Peyer's patch (tissue), 4 donors: ENCODE measurements at regions not wholly inside any gene's neighbourhood (a gene's known extent, or its start where the extent isn't known, plus 50 kb on each side); places are given as distances from the start of the nearest gene placed in this dataset.

Experiments used
- CTCF ChIP-seq, 6 experiments: fragments of 450-650 bp in 4 of 6; fragments of 200-600 bp in 2 of 6; sonication (generic) in 1 of 6; IDR thresholded peaks; one replicate each; pipeline ENCODE4 v1.5.1; 2017 to 2019; ENCODE audit warnings: antibody characterized with exemption in 6 of 6, mild to moderate bottlenecking in 3 of 6, moderate library complexity in 1 of 6
- POLR2A ChIP-seq, 2 donors: fragments of 450-650 bp; IDR thresholded peaks; one replicate each; pipeline ENCODE4 v1.5.1; 2017; ENCODE audit warnings: antibody characterized with exemption in 2 of 2, mild to moderate bottlenecking in 2 of 2, moderate library complexity in 2 of 2

- TF ChIP-seq POLR2A (IDR thresholded peaks at IDR 0.05) (no peak), CTCF (IDR thresholded peaks at IDR 0.05) (no peak)
Measured at GRCh38 chr13:73860501-73860900, 273.7 kb downstream of the KLF12 start.
